KOPT-K1 (cell line): ENCODE measurements at regions not wholly inside any gene's neighbourhood (a gene's known extent, or its start where the extent isn't known, plus 50 kb on each side); places are given as distances from the start of the nearest gene placed in this dataset.
"Not testable (repeated sequence)": the region's sequence is repeated elsewhere in the genome, so short reads cannot be mapped to it uniquely, and the experiment has no call there.

Experiments
- H3K27ac ChIP-seq: fragments of 200-600 bp; sonication (generic); 2 replicates; pipeline ENCODE4 v1.5.1; 2016; ENCODE audit warnings: antibody characterized with exemption, mild to moderate bottlenecking, low read depth, low read length; ENCODE audit not compliant: poor library complexity, severe bottlenecking
- H3K36me3 ChIP-seq: fragments of 200-600 bp; sonication (generic); 2 replicates; pipeline ENCODE4 v1.5.1; 2017; ENCODE audit warnings: antibody characterized with exemption, mild to moderate bottlenecking, low read length, moderate library complexity; ENCODE audit not compliant: insufficient read depth
- H3K9me3 ChIP-seq: fragments of 200-600 bp; sonication (generic); 2 replicates; pipeline ENCODE4 v1.5.1; 2017; ENCODE audit warnings: antibody characterized with exemption, low read length, mild to moderate bottlenecking; ENCODE audit not compliant: insufficient read depth, poor library complexity, severe bottlenecking

DNA sequence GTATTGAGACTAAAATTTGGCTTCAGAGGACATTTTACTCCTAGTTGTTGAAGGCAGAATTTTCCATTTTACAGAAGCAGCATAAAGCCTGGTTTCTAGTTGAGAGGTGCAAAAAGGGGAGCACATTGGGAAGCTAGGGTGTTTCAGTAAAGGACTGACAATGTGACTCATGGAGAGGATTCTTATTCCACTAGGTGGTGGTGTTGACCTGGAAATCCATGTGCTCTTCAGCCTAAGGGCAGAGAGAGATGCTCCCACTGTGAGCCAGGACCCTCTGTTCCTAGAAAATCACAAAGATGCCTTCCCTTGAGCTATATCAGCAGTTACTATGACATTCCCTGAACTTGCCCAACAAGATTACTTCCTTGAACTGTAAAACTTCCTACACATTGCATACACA lies 687.8 kb downstream of the IPMK start:
- H3K9me3 ChIP-seq: no peaks in the 10 kb centered on the region
- H3K27ac ChIP-seq: no peak overlapping the region
- H3K36me3 ChIP-seq: no peaks in the 10 kb centered on the region

DNA sequence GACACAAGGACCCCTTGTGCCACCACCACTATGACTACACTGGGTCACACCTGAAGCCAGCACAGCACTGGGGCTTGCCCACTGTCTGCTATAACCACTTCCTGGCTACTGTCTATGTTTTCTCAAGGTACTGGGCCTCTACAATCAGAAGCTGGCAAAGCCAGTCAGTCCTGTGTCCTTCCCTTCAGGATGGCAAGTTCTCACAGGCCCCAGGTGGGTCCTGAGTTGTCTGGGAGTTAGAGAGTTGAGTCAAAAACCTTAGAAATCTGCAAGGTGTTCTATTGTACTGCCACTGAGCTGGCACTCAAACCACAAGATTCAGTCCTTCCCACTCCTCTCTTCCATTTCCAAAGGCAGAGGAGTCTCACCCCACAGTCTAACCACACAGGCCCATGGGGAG lies 705.5 kb downstream of the IPMK start:
- H3K36me3 ChIP-seq: no peaks in the 10 kb centered on the region
- H3K9me3 ChIP-seq: no peaks in the 10 kb centered on the region
- no peak overlapping the region for H3K27ac ChIP-seq

DNA sequence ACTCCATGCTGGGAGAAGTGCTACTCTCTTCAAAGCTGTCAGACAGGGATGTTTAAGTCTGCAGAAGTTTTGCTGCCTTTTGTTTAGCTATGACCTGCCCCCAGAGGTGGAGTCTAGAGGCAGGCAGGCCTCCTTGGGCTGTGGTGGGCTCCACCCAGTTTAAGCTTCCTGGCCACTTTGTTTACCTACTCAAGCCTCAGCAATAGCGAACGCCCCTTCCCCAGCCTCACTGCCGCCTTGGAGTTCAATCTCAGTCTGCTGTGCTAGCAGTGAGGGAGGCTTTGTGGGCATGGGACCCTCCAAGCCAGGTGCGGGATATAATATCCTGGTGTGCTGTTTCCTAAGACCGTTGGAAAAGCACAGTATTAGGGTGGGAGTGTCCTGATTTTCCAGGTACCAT lies 715.9 kb downstream of the IPMK start:
- not testable (repeated sequence) for H3K36me3 ChIP-seq, H3K9me3 ChIP-seq, H3K27ac ChIP-seq

DNA sequence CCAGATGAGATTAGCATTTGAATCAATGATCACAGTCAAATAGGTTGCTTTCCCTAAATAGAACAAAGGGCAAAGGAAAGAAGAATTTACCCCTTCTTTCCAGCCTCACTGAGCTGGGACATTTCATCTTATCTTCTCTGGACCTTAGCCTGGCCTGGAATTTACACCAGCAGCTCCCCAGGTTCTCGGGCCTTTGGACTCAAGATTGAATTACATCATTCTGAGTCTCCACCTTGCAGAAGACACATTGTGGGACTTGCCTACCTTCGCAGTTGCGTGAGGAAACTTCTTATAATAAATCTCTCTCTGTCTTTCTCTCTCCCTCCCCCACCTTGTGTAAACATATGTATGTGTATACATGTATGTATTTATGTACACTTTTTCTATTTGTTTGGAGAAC lies 732.4 kb downstream of the IPMK start:
- H3K27ac ChIP-seq: no peak overlapping the region
- H3K36me3 ChIP-seq: no peaks in the 10 kb centered on the region
- no peaks in the 10 kb centered on the region for H3K9me3 ChIP-seq

DNA sequence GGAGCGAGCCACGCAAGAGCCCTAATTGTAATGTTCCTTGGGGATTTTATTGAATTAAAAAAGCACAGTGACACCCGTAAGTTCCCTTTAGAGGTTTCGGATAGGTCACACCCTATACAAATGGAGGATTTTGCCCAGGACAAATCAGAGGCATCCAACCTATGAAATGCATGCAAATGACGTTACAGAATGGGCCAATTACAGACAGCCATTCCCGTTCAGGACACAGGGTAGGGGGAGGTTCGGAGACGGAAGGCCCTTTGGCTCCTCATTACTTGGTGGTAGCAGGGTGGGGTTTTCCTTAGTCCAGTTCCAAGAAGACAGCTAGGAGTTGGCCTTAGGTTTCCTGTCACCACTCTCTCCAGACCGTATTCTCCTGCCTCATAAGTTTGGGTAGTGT lies 754.1 kb downstream of the IPMK start:
- H3K27ac ChIP-seq: no peak overlapping the region
- no peaks in the 10 kb centered on the region for H3K9me3 ChIP-seq
- H3K36me3 ChIP-seq: no peaks in the 10 kb centered on the region

DNA sequence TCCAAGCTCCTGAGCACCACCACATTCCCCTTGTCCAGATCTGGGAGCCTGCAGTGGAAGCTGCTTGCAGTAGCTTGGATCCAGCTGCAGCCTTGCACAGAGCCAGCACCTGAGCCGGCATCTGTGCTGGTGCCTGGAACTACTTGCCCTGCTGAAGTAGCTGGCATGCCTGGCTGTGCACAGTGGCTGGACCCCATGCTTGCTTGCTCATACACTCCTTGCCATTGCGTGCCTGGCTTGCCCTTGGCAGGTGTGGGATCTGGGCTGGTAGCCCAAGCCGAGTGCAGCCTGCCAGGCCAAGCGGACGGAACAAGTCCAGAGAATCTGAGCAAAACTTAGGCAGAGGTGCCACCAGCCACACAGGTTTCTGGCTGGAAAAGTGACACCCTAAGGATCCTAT lies 759.9 kb downstream of the IPMK start:
- peaks cover 5% of the 10 kb centered on the region for H3K9me3 ChIP-seq
- H3K36me3 ChIP-seq: no peaks in the 10 kb centered on the region
- no peak overlapping the region for H3K27ac ChIP-seq

DNA sequence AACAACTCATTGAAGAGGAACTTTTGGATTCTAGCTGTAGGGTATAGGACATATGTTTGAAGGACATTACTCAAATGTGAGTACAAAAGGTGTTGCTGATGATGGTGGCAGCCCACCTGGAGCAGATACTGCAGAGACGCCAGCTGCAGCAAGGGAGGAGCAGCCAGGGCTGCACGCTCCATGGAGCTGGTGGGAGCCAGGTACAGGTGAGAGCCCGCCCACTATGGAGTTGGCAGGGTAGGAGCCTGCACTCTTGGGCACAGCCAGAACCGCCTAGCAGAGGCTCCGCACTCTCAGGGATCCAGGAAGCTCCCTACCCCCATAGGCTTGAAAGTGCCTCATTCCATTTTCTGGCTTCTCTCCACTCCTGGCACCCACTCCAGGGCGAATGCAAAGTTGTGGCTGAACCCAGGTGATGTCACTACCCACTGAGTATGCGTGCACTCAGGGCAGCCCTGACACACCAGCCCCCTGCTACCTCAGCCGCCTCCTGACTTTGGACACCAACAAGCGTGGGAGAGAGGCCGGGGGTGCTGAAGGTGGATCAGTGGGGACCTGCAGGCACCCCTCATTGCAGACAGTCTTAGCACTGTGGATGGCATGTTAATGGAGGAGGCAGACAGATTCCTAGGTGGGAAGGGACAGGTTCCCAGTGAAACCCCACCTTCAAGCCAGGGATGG lies 761.1 kb downstream of the IPMK start:
- H3K27ac ChIP-seq: no peak overlapping the region
- H3K9me3 ChIP-seq: peaks cover 5% of the 10 kb centered on the region
- H3K36me3 ChIP-seq: no peaks in the 10 kb centered on the region

DNA sequence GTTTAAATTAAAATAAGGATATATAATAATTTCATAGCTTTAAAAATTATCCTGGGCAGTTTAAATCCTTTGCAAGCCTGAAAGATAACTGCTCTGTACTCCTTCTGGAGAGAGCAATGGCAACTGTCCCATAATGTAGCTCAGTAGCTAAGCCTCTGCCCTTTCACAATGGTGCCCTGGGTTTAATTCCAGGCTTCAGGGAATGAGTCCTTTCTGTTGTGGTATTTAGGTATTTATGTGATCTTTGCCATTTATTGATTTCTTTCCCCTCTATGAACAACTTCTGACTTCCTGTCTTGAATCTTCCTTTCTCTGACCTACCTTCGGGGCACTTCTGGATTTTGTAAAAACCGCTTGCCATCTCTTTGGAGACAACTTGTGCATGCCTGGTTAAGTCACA lies 773.2 kb downstream of the IPMK start:
- Histone ChIP-seq H3K36me3 (no peaks in the 10 kb centered on the region), H3K9me3 (no peaks in the 10 kb centered on the region)

DNA sequence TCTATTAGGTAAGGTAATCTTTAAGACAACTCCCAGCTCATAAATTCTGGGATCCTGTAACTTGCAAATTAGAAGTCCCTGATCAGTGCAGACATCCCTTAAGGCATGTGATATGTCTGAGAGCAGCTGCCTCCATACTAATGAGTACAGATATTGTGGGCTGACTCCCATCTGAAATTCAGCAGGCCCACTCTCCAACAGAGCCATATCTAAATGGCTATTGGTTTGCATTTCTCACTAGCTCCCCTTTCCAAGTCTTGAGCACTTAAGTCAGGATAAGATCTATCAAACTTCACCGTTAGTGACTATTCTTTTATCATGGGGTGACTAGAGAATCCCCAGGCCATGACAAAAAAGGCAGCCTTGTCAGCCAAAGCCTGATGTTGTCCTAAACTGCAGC lies 785.4 kb downstream of the IPMK start:
- Histone ChIP-seq H3K36me3 (no peaks in the 10 kb centered on the region), H3K27ac (no peak overlapping the region), H3K9me3 (no peaks in the 10 kb centered on the region)

More for the DNA sequence above, 773.2 kb downstream of the IPMK start:
- no peak overlapping the region for H3K27ac ChIP-seq

DNA sequence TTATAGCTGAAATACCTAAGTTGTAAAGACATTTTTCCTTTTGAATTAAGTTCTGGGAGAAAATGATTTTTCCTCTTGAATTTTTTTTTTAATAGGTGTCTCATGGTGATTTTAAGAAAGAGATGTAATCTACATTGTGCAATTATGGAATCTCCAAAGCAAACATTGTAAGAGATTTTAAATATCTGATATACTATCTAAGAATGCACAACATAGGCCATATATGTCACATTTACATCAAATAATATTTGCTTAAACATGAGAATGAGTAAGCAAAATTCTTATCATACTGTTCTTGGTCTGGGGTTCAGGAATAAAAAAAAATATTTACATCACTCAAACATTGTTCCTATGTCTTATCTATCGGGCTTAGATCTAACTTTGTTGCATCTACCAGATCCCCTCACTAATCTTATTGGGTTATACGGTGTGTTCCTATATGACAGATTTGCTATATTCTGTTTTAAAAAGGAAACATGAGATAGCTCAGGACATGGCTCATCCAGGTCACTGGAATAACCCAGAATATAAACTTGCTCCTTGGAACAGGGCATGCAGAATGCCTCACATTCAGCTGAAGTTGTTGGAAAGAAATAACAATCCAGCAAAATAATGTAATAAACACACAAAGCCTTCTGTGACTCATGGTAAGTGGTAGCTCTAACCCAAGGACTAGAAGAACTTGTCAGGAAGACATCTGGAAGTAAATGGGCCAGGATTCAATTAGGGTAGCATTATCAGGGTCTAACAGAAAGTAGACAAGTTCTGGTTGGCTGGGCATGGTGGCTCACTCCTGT lies 794.7 kb downstream of the IPMK start:
- Histone ChIP-seq H3K36me3 (no peaks in the 10 kb centered on the region), H3K9me3 (no peaks in the 10 kb centered on the region), H3K27ac (no peak overlapping the region)

DNA sequence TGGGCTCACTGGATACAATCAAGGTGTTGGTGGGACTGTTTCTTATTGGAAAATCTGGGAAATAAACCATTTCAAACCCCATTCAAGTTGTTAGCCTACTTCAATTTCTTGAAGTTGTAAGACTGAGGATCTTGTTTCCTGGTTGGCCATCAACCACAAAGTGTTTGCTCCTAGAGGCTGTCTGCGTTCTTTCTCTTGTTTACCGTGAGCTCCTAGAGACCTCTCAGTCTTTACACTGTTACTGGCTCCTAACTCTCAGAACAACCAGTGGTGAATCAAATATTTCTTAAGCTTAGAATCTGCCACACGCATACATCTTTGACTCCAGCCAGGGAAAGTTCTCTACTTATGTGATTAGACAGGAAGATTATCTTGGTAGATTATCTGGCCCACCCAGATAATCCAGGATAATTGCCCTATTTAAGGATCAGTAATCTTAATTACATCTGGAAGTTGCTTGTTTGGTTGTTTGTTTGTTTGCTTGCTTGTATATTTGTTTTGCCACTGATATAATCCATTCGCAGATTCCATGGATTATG lies 798.7 kb downstream of the IPMK start:
- Histone ChIP-seq H3K27ac (no peak overlapping the region), H3K36me3 (no peaks in the 10 kb centered on the region), H3K9me3 (no peaks in the 10 kb centered on the region)

DNA sequence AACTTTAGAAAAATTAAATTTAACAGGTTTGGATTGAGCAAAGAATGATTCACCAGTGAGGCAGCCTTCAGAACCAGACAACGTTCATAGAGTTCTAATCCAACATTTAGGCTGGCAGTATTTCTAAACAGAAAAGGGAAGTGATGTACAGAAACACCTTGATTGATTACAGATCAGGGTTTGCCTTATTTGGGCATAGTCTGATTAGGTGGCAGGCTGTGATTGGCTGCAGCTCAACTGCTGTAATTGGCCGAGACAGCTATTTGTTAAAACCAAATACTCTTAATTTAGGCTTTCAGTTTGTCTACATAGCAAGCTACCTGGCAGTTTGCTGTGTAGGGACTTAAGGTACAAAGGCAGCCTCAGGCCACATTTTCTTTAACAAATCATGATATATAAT lies 802.5 kb downstream of the IPMK start:
- no peak overlapping the region for H3K27ac ChIP-seq
- H3K9me3 ChIP-seq: no peaks in the 10 kb centered on the region
- H3K36me3 ChIP-seq: no peaks in the 10 kb centered on the region

DNA sequence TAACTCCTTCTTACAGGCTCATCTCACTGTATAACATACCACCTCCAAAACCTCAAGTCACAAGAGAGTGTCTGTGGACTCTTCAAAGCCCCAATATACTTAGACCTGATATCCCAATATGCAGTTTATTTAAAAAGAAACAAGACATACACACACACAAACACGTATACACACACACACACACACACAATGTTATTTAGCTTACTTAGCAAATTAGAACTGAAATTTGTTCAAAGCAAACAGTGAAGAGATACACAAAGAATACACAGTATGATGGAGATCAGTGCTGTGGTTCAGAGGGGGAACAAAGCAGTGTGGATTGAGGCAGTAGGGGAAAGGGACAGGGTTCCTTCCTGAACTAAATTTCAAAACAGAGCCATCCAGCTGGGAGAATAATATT lies 807.2 kb downstream of the IPMK start:
- Histone ChIP-seq H3K36me3 (no peaks in the 10 kb centered on the region), H3K9me3 (no peaks in the 10 kb centered on the region), H3K27ac (no peak overlapping the region)

DNA sequence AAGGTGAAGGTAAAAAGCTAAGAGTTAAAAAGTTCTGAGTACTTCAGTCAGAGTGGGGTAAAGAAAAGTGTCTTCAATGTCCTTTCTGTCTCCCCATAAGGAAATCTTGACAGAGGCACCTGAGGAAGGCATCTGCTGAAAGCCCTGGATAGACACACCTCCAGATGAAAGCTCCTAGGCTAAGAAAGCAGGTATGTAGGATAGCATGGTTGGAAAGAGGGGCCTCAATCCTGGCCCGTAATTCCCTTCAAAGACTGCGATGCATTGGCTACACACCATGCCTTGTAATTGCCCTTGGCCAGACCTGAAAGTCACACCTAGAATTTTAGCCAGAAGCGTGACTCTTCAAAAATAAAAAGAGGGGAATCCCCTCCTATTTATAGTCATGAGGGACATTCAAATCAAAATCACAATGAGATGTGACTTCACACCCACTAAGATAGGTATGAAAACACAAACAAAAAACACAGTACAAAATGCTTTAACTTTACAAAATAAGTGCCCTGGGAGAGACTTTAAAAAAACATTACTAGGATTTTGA lies 809.7 kb downstream of the IPMK start:
- Histone ChIP-seq H3K36me3 (no peaks in the 10 kb centered on the region), H3K9me3 (no peaks in the 10 kb centered on the region)

DNA sequence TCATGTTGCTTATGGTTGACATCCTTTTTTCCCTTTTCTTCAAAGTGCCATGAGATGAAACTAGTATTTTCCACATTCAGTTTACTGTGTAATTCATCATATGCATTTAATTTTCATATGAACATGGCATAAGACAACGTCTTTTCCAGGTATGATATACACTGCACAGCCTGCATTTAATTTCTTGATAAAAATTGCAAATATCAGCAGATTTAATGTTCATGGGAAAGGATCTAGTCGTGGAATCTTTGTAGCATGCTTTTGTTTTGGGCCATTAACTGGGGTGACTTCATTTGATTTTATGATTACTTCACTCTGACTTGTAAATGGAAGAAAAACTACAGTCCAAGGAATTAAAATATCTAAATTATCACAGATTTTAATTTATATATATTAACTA lies 837.3 kb downstream of the IPMK start:
- no peak overlapping the region for H3K27ac ChIP-seq
- H3K36me3 ChIP-seq: no peaks in the 10 kb centered on the region
- no peaks in the 10 kb centered on the region for H3K9me3 ChIP-seq

More for the DNA sequence above, 809.7 kb downstream of the IPMK start:
- H3K27ac ChIP-seq: no peak overlapping the region
